ENCODE measurements at regions not wholly inside any gene's neighbourhood (a gene's known extent, or its start where the extent isn't known, plus 50 kb on each side); places are given as distances from the start of the nearest gene placed in this dataset.

- TF ChIP-seq CTCF (IDR thresholded peaks at IDR 0.05) (no peak), POLR2A (IDR thresholded peaks at IDR 0.05) (no peak)
Observed at GRCh38 chr2:221267773-221268425, 304.2 kb downstream of the EPHA4 start.

Measured in thyroid gland (tissue), 4 donors.